ENCODE measurements at regions not wholly inside any gene's neighbourhood (a gene's known extent, or its start where the extent isn't known, plus 50 kb on each side); places are given as distances from the start of the nearest gene placed in this dataset.

DNA sequence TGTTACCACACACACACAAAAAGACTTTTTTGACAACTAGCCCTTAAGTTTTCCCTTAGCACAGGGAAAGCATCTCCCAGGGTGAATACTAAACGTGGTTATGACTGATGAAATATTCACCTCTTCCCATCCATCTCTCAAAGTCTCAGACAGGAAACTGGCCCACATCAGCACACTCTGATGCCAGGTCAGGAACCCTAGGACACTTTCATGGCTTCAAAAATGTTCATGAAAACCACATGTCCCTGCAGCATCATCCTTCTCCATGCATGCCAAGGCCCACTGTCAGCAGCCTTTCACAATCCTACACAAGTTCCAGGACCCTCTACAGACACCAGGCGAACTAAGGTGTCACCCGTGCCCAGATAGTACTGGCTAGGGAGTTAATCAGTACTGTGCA, 68.7 kb downstream of the DNTTIP2 start:
- CTCF ChIA-PET: interaction anchor here (0.6 to 9.1 kb wide), 4 partner anchors 31 to 265 kb away, joined by 3 to 555 read pairs (median 80); no protein-coding TSS in a partner anchor
- H3K4me1 ChIP-seq (ENCODE audit: control insufficient read depth, insufficient read depth, low read length): no peaks in the 10 kb centered on the region
- no peak overlapping the region for H3K4me2 ChIP-seq (ENCODE audit: control insufficient read depth, insufficient read depth)
- TF ChIP-seq RCOR1 (conservative IDR thresholded peaks at IDR 0.05; ENCODE audit: low read depth, low read length) (no peak), NR2C1 (IDR thresholded peaks at IDR 0.05) (no peak), EGR1 (IDR thresholded peaks at IDR 0.05; ENCODE audit: borderline replicate concordance in 1 of 2, low read depth in 2 of 2, low read length in 2 of 2) (no peak), TARDBP (IDR thresholded peaks at IDR 0.05; ENCODE audit: borderline replicate concordance) (no peak), MXI1 (IDR thresholded peaks at IDR 0.05; ENCODE audit: low read depth, low read length) (no peak), KDM1A (IDR thresholded peaks at IDR 0.05; ENCODE audit: borderline replicate concordance) (no peak), WRNIP1 (IDR thresholded peaks at IDR 0.05; ENCODE audit: borderline replicate concordance, low read depth, low read length) (no peak), BHLHE40 (IDR thresholded peaks at IDR 0.05; ENCODE audit: borderline replicate concordance in 1 of 2, low read depth in 2 of 2, low read length in 1 of 2) (no peak), NFYA (IDR thresholded peaks at IDR 0.05; ENCODE audit: borderline replicate concordance, low read depth, low read length) (no peak), YBX1 (IDR thresholded peaks at IDR 0.05) (no peak), IRF4 (IDR thresholded peaks at IDR 0.05; ENCODE audit: low read depth, low read length) (no peak), SIN3A (IDR thresholded peaks at IDR 0.05; ENCODE audit: low read depth, low read length) (no peak), FOXM1 (IDR thresholded peaks at IDR 0.05; ENCODE audit: low read depth, low read length) (no peak), KLF5 (IDR thresholded peaks at IDR 0.05; ENCODE audit: partially characterized antibody) (no peak), YY1 (IDR thresholded peaks at IDR 0.05; ENCODE audit: low read depth, low read length) (no peak)
- TF ChIP-seq, protein P1, sequence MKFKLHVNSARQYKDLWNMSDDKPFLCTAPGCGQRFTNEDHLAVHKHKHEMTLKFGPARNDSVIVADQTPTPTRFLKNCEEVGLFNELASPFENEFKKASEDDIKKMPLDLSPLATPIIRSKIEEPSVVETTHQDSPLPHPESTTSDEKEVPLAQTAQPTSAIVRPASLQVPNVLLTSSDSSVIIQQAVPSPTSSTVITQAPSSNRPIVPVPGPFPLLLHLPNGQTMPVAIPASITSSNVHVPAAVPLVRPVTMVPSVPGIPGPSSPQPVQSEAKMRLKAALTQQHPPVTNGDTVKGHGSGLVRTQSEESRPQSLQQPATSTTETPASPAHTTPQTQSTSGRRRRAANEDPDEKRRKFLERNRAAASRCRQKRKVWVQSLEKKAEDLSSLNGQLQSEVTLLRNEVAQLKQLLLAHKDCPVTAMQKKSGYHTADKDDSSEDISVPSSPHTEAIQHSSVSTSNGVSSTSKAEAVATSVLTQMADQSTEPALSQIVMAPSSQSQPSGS (IDR thresholded peaks at IDR 0.05; ENCODE audit: low read length): no peak
- TF ChIP-seq, protein P2, sequence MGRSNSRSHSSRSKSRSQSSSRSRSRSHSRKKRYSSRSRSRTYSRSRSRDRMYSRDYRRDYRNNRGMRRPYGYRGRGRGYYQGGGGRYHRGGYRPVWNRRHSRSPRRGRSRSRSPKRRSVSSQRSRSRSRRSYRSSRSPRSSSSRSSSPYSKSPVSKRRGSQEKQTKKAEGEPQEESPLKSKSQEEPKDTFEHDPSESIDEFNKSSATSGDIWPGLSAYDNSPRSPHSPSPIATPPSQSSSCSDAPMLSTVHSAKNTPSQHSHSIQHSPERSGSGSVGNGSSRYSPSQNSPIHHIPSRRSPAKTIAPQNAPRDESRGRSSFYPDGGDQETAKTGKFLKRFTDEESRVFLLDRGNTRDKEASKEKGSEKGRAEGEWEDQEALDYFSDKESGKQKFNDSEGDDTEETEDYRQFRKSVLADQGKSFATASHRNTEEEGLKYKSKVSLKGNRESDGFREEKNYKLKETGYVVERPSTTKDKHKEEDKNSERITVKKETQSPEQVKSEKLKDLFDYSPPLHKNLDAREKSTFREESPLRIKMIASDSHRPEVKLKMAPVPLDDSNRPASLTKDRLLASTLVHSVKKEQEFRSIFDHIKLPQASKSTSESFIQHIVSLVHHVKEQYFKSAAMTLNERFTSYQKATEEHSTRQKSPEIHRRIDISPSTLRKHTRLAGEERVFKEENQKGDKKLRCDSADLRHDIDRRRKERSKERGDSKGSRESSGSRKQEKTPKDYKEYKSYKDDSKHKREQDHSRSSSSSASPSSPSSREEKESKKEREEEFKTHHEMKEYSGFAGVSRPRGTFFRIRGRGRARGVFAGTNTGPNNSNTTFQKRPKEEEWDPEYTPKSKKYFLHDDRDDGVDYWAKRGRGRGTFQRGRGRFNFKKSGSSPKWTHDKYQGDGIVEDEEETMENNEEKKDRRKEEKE (IDR thresholded peaks at IDR 0.05): no peak
- TF ChIP-seq, protein P3, sequence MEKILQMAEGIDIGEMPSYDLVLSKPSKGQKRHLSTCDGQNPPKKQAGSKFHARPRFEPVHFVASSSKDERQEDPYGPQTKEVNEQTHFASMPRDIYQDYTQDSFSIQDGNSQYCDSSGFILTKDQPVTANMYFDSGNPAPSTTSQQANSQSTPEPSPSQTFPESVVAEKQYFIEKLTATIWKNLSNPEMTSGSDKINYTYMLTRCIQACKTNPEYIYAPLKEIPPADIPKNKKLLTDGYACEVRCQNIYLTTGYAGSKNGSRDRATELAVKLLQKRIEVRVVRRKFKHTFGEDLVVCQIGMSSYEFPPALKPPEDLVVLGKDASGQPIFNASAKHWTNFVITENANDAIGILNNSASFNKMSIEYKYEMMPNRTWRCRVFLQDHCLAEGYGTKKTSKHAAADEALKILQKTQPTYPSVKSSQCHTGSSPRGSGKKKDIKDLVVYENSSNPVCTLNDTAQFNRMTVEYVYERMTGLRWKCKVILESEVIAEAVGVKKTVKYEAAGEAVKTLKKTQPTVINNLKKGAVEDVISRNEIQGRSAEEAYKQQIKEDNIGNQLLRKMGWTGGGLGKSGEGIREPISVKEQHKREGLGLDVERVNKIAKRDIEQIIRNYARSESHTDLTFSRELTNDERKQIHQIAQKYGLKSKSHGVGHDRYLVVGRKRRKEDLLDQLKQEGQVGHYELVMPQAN (conservative IDR thresholded peaks at IDR 0.05): no peak
- no peak overlapping the region for H2AFZ ChIP-seq (ENCODE audit: control insufficient read depth, low read depth, low read length)
- no TSS peak for BruUV-seq (replicated peaks)
- H3K79me2 ChIP-seq (ENCODE audit: control insufficient read depth, insufficient read depth, low read length): no peaks in the 10 kb centered on the region
- H3K27ac ChIP-seq (ENCODE audit: control insufficient read depth, insufficient read depth): no peak overlapping the region
- H3K9me3 ChIP-seq (replicated peaks; ENCODE audit: control insufficient read depth, insufficient read depth, low read length): no peaks in the 10 kb centered on the region
- no peak for FAIRE-seq
- RAD21 ChIA-PET (ENCODE audit: unreplicated experiment): interaction anchor here (0.9 to 9.9 kb wide), 2 partner anchors 181 to 506 kb away, joined by 3 to 483 read pairs; no protein-coding TSS in a partner anchor
- in situ Hi-C loops (cut with MboI) (no loop called here), intact Hi-C loops (cut with micrococcal nuclease; ENCODE audit: unreplicated experiment) (no loop called here)
- POLR2A ChIA-PET: no interaction called here
- no peak for ATAC-seq
- H3K4me3 ChIP-seq: no peak overlapping the region
- H3K36me3 ChIP-seq (ENCODE audit: control insufficient read depth in 2 of 2, insufficient read depth in 2 of 2, low read length in 1 of 2): no peaks in the 10 kb centered on the region
- WGBS (ENCODE audit: insufficient coverage, insufficient replicate concordance, low lambda C conversion rate, missing lambda C conversion rate): 53% methylated on average over 3 of the region's 3 CpGs
- DNase-seq (ENCODE audit: low read depth, low spot score): no peak
- SMC1A ChIA-PET (ENCODE audit: uncharacterized antibody, unreplicated experiment): interaction anchor here (1.6 to 11.0 kb wide), 3 partner anchors 33 to 178 kb away, joined by 5 to 505 read pairs (median 12); no protein-coding TSS in a partner anchor
- no peaks in the 10 kb centered on the region for H4K20me1 ChIP-seq (ENCODE audit: control insufficient read depth, insufficient read depth)
- H3K27me3 ChIP-seq (replicated peaks in 1 of 2; ENCODE audit: control insufficient read depth in 2 of 2, insufficient read depth in 2 of 2, low read length in 1 of 2): no peaks in the 10 kb centered on the region; a peak in 1 of 4 replicates
- H3K9ac ChIP-seq (ENCODE audit: control insufficient read depth, insufficient read depth, low read length): no peak overlapping the region

Measured in GM12878 (cell line).